ENCODE measurements at regions not wholly inside any gene's neighbourhood (a gene's known extent, or its start where the extent isn't known, plus 50 kb on each side); places are given as distances from the start of the nearest gene placed in this dataset.

- TF ChIP-seq CTCF (IDR thresholded peaks at IDR 0.05; ENCODE audit: low read depth, low read length, missing control alignments) = no peak
- H3K4me3 ChIP-seq (ENCODE audit: low read depth, low read length) = no peak overlapping the region
- no peak for DNase-seq (ENCODE audit: low read depth)
Observed at GRCh38 chr2:6626401-6627012, 239.2 kb downstream of the CMPK2 start.

DNA sequence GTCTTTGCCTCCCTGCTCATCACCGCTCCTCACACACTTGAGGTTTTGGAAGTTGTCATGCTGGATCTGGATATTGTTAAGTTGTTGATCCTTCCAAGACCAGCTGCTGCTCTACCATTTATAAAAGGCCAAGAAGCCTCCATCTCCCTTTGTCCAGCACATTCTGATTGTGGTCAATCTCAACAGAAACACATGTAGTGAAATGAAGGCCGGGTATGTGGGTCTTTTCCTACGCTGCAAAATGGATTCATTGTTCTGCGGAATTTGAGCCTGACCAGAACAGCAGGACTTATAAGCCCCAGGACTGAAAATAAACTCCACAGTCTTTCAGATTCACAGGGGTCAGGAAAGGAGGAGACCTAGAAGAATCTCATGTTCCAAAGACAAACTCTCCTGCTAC lies 238.4 kb downstream of the CMPK2 start:
- no peak overlapping the region for H3K4me3 ChIP-seq (ENCODE audit: low read depth, low read length)
- DNase-seq (ENCODE audit: low read depth) = no peak
- no peak for TF ChIP-seq CTCF (IDR thresholded peaks at IDR 0.05; ENCODE audit: low read depth, low read length, missing control alignments)

DNA sequence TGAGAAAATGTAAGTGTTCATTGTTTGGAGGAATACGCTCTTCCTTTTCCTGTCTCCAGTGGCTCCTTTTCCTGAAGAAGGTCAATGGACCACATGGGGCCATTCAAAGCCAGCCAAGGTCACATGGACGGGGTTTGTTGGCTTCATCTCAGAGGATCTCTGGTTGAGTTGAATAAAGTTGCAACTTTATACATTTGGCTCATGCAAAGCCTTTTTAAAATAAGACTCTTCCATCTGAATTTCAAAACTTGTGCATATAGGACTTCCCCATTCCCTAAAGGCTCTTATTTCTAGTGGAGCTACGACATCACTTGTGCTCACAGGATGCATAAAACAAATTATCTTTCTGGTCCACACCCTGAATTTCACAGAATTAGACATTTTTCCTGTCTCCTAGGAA lies 235.5 kb downstream of the CMPK2 start:
- no peak for TF ChIP-seq CTCF (IDR thresholded peaks at IDR 0.05; ENCODE audit: low read depth, low read length, missing control alignments)
- no peak overlapping the region for H3K4me3 ChIP-seq (ENCODE audit: low read depth, low read length)
- no peak for DNase-seq (ENCODE audit: low read depth)

DNA sequence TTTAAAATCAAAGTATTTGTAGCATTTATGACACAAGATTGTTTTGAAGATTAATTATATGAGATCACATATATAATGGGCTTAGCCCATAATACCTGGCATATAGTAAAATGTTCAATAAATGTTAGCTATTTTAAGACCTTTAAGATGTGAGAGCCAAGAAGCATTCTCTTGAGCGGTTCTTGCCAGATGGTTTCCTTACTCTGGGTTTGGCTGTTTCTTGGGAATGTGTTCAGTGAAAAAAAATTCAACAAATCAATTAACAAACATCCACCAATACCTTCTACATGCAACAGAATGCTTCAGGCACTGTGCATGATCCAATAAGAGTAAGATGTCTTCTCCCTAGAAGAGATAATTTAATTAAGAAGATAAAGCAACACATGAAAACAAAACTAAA lies 230.4 kb downstream of the CMPK2 start:
- no peak for TF ChIP-seq CTCF (IDR thresholded peaks at IDR 0.05; ENCODE audit: low read depth, low read length, missing control alignments)
- no peak for DNase-seq (ENCODE audit: low read depth)
- H3K4me3 ChIP-seq (ENCODE audit: low read depth, low read length) = no peak overlapping the region

- no peak overlapping the region for H3K4me3 ChIP-seq (ENCODE audit: low read depth, low read length)
- TF ChIP-seq CTCF (IDR thresholded peaks at IDR 0.05; ENCODE audit: low read depth, low read length, missing control alignments) = no peak
- no peak for DNase-seq (ENCODE audit: low read depth)
Observed at GRCh38 chr2:6637330-6637729, 228.4 kb downstream of the CMPK2 start.

DNA sequence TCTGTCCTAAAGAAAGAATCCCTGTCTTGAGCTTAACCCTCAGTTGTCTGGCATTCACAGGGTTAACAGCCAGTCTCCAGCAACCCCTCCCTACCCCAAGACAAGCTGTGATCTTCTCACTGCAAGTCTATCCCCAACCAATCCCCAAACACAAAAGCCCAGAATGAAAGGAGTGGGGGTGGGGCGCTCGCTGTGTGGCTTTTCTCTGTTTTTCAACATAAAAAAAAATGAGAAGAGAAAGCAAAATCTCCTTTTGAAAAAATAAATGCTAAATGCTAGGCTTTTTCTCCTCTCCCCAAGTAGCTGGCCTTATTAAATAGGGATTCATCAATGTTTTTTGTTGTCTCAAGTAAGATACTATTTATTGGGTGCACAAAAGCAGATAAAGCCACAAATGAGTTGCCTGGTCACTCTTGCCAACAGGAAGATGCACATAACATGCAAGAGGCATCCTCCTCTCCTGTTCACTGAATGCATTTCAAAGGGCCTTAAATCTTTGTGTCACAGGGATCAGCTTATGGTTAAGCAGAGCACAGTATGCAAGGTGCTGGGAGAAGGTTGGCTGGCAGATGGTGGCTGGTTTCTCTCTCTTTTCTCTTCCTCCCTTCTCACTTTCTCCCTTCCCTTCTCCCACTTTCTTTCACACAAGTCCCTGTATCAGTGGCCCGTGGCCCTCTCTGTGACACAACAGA lies 225.6 kb downstream of the CMPK2 start:
- no peak for TF ChIP-seq CTCF (IDR thresholded peaks at IDR 0.05; ENCODE audit: low read depth, low read length, missing control alignments)
- no peak overlapping the region for H3K4me3 ChIP-seq (ENCODE audit: low read depth, low read length)
- DNase-seq (ENCODE audit: low read depth) = no peak

DNA sequence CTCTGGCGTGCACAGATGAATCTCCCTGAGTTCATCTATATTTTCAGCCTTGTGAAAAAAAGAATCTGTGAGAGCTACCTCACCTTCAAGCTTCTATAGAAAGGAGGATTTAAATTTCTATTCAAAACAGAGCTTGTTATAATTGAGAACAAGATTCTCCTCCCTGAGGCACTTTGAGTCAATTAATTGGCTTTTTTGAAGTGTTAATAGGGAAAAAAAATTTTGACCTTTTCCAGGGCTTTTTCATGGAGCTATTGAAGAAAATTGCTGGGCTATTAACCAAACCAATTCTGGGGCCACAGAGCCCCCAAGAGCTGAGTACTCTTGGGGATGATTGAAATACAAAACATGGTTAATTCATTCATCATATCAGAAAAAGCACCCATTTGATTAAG lies 225.1 kb downstream of the CMPK2 start:
- no peak for TF ChIP-seq CTCF (IDR thresholded peaks at IDR 0.05; ENCODE audit: low read depth, low read length, missing control alignments)
- no peak for DNase-seq (ENCODE audit: low read depth)
- no peak overlapping the region for H3K4me3 ChIP-seq (ENCODE audit: low read depth, low read length)

Measured in GM12864 (cell line).